SK-MEL-5 (cell line): ENCODE measurements at regions not wholly inside any gene's neighbourhood (a gene's known extent, or its start where the extent isn't known, plus 50 kb on each side); places are given as distances from the start of the nearest gene placed in this dataset.
"Not testable (repeated sequence)": the region's sequence is repeated elsewhere in the genome, so short reads cannot be mapped to it uniquely, and the experiment has no call there.

Experiments used
- DNase-seq: peaks from one replicate; pipeline ENCODE4 v3.0.0-alpha.2; 2016; ENCODE audit warnings: low read depth, low spot score
- in situ Hi-C: cut with HindIII; loops from 2 replicates; pipeline ENCODE4 v1.10.0; 2016; ENCODE audit warnings: low sequenced_read_pairs, high pct_unique_total_duplicates, low pct_unique_long_range_greater_than_20kb

DNA sequence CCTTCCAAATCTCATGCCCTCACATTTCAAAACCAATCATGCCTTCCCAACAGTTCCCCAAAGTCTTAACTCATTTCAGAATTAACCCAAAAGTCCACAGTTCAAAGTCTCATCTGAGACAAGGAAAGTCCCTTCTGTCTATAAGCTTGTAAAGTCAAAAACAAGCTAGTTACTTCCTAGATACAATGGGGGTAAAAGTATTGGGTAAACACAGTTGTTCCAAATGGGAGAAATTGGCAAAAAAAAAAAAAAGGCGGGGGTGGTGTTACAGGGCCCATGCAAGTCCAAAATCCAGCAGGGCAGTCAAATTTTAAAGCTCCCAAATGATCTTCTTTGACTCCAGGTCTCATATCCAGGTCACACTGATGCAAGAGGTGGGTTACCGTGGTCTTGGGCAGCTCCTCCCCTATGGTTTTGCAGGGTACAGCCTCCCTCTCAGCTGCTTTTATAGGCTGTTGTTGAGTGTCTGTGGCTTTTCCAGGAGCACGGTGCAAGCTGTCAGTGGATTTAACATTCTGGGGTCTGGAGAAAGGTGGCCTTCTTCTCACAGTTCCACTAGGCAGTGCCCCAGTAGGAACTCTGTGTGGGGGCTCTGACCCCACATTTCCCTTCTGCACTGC, 110.3 kb upstream of the MDM1 start:
- in situ Hi-C loops, DNase-seq: not testable (repeated sequence)

DNA sequence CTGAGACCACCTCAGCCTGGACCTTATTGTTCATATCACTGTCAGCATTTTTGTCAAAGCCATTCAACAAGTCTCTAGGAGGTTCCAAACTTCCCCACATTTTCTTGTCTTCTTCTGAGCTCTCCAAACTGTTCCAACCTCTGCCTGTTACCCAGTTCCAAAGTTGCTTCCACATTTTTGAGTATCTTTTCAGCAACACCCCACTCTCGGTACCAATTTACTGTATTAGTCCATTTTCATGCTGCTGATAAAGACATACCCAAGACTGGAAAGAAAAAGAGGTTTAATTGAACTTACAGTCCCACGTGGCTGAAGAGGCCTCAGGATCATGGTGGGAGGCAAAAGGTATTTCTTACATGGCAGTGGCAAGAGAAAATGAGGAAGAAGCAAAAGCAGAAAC, 111.5 kb upstream of the MDM1 start:
- in situ Hi-C loops: not testable (repeated sequence)

GRCh38 chr12:68445824-68446223, 113.7 kb upstream of the MDM1 start:
- in situ Hi-C loops: no loop called here
- DNase-seq: no peak

More for the DNA sequence above, 111.5 kb upstream of the MDM1 start:
- DNase-seq: not testable (repeated sequence)

- in situ Hi-C loops: no loop called here
- no peak for DNase-seq
Observed at GRCh38 chr12:68446384-68446783, 114.2 kb upstream of the MDM1 start.

DNA sequence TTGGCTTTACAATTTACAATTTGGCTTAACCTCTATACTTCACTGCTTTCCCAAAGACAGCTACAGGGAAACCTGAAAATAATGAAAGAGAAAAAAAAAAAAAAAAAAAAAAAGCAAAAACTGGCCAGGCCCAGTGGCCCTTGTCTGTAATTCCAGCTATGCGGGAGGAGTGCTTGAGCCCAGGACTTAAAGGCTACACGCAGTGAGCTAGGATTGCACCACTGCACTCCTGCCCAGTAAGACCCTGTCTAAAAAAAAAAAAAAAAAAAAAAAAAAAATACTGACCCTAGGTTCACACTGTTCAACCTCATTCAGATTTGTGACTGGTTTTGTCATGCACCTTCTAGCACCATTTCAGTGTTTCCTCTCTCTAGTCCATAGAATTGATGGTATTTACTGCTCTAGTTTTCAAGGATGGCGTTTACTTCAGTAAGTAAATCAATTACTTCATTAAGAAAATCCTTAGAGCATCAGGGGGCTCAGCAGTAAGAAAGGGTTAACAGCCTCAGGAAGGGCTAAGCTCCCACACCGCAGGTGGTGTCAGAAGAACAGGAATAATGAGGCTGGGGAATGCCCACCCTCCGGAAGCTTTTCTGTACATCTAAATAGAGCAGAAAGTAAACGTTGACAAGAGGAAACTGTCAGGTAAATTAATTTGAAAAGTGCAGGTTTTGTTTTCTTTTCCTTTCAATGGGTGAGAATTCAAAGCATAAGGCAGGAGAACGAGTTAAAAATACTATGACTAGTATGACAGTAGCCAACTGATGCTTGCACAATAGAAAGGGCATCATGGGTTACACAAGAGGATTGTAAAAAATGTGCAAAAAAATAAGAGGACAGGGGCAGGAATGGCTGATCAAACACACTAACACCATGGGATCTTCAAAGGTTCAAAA, 115.0 kb upstream of the MDM1 start:
- in situ Hi-C loops: no loop called here

GRCh38 chr12:68447797-68448260, 115.7 kb upstream of the MDM1 start:
- no peak for DNase-seq
- in situ Hi-C loops: no loop called here

More for the DNA sequence above, 115.0 kb upstream of the MDM1 start:
- DNase-seq: no peak

DNA sequence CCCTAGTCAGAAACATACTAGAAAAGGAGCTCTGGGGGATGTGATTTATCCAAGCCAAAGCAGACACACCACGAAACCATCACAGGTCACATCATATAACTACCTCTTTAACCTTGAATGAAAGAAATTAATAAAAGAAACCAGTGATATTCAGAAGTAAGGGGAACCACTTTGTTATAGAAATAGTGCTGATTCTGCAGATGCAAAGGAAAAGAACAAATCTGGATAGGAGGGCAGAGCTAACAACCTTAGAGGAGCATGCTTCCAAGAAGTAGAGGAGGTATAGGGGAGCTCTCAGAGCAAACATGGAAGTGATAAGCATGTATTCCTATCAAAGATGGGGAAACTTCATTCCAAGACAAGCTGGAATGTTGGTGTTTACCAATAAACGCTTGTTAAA, 117.0 kb upstream of the MDM1 start:
- DNase-seq: no peak
- in situ Hi-C loops: no loop called here

- no peak for DNase-seq
- in situ Hi-C loops: no loop called here
Observed at GRCh38 chr12:68450947-68451260, 118.7 kb upstream of the MDM1 start.

GRCh38 chr12:68451261-68452077, 119.3 kb upstream of the MDM1 start:
- in situ Hi-C loops: no loop called here
- no peak for DNase-seq

DNA sequence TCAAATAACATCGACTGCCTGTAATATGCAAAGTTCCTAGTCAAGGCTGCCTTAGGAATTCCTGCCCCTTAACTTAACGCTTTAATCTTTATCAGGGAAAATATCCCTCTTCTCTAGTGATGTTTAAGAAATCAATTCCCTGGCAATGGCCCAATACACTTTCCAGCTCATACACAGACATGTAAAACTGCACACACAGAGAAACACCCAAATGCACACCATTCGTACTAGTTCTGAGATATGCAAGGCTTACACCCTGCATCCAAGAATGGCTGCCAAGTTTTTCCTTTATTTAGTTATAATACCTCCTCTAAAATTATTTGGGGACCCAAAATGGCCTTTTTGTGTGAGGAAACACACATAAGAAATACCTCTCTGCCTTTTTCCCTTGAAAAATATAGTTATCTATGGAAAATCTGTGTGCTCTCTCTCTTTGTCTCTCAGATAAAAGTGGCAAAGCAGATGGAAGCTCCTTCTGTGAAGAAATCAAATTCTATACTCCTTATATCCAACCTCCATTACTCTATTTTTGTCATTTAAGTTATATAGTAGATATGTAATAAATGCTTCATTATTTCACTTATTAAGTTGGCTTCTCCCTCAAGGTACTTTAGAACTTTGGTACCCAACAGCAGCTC, 120.0 kb upstream of the MDM1 start:
- no peak for DNase-seq
- in situ Hi-C loops: no loop called here

DNA sequence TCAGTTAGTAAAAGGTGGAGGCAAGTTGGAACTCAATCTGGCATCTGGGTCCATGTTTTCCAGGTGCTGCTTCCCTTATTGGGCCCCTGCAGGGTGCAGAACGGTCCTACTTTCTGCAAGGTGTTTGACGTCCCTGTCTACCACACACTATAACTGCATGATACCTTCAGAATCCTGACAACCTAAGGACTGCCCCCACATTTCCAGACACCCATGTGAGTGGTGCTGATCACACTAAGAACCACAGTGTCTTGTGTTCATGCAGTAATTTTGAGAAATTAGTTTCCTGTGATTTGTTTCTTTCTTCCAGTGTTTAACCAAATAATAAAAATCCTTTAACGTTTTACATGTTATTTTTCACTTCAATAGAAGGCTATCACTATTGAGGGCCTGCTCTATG, 121.1 kb upstream of the MDM1 start:
- DNase-seq: no peak
- in situ Hi-C loops: no loop called here

DNA sequence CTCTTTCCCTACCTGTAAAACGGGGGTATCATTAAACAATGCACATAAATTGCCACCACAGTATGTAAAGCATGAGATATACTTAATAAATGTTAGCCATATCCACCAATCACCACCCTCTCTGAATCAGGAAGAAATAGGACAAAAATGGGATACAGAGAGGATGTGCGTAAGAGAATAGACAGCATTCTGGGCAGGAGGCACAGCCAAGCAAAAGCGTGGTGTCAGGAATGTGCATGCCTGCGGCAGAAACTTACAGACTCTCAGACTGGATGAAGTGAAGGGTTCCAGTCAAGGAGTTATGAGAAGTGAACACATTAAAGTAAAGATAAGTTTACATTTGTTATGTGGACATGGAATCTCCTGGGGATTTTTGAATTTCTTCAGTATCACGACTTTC, 121.7 kb upstream of the MDM1 start:
- in situ Hi-C loops: no loop called here
- no peak for DNase-seq

DNA sequence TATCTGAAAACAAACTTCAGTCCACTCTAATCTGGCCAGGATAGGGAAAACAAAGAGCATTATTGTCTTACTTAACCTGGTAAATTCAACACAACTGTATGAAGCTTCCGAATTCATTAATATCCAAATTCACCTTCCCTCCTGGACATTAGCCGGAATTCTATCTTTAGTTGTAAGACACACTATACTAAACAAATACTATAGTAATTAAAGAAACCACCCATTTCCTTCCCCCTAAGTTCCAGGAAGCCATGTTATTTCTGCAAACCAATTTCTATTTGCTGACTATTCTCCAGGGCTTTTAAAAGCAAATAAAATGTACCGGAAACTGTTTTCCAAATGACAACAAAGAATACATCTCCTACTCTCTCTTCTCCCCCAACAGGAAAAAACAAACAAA, 122.7 kb upstream of the MDM1 start:
- in situ Hi-C loops: no loop called here
- DNase-seq: no peak

DNA sequence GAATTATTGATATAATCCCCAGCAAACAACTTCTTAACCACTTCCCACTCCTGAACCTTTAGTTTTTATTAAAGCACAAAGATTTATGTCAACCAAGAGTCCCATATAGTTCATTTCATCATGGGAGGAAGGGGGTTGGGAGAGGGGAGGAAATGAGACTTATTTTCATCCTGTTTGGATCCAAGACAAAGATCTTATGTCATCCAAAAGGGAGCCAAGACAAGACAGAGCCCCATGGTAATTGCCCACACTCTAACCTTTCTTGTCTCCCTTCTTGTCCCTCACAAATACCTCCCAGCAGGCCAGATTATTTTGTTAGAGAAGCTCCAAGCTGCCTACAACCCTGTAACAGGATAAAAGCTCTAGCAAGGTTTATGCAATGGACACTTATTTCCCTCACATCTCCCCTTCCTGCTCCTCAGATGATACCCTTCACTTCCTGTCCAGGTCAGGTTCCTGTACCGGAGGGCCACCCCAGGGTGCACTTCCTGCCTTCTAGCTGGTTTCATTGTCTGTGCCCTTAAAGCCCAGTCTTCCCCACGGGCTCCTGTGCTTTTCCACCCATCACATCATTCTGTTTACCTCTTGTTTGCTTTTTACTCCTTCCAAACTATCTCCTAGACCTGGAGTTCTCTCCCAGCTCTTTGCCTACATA, 123.7 kb upstream of the MDM1 start:
- DNase-seq: no peak
- in situ Hi-C loops: no loop called here

DNA sequence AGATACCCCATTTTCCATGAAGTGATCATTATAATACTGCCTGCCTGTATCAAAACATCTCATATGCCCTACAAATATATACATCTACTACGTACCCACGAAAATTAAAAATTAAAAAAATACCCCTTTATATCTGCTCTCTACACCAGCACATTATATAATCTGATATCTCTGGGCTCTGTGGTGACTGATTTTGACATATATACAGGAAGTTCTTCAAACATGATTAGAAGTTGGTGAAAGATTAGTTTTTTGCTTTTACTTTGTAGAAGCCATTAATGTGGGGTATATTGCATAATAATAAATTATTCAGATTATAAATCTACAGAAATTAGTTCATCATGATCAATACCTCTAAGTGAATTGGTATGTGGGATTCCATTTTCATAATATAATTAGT, 126.7 kb upstream of the MDM1 start:
- in situ Hi-C loops: no loop called here
- no peak for DNase-seq

DNA sequence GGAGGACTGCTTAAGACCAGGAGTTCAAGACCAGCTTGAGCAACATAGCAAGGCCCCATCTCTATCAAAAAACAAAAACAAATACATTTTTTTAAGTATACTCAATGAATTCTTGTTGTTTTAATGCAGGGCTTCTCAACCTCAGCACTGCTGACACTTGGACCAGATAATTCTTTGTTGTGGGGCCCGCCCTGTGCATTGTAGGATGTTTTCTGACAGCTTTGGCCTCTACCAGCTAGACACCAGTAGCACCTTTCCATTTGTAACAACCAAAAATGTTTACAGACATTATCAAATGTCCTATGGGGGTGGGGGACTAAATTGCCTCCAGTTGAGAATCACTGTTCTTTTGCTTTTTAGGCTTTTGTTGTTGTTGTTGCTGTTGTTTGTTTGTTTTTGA, 128.1 kb upstream of the MDM1 start:
- in situ Hi-C loops: no loop called here

DNA sequence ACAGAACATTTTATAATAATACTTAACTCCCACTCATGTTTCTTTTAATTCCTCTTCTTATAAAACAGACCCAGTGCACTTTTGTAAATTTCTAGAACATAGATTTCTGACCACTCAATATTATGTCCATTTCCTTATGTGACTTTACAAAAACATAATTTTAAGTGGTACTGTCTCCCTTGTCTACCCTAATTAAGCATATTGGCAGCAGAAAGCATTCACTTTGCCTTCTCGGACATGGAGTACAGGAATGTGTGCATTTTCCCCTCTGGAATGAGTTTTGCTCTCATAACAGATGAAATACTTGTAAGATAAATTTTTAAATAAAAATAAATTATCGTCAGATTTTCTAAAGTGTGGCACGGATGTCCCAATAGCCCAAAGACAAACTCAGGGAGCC, 129.5 kb upstream of the MDM1 start:
- DNase-seq: no peak
- in situ Hi-C loops: no loop called here

More for the DNA sequence above, 128.1 kb upstream of the MDM1 start:
- no peak for DNase-seq
